ENCODE measurements at regions not wholly inside any gene's neighbourhood (a gene's known extent, or its start where the extent isn't known, plus 50 kb on each side); places are given as distances from the start of the nearest gene placed in this dataset.

GRCh38 chr5:148733601-148734438, 79.5 kb upstream of the HTR4 start:
- Histone ChIP-seq H3K14ac (replicated peaks; ENCODE audit: low read depth, low read length) (no peak overlapping the region), H2AFZ (replicated peaks; ENCODE audit: low read length, poor library complexity) (peak overlapping the region; percentile 33), H3K27ac (ENCODE audit: insufficient read depth, low read length) (no peak overlapping the region), H2BK5ac (ENCODE audit: low read depth, low read length, poor library complexity, severe bottlenecking) (no peak overlapping the region), H3K9me3 (ENCODE audit: control insufficient read depth, insufficient read depth, low read length) (no peaks in the 10 kb centered on the region), H2BK120ac (ENCODE audit: low read depth, low read length) (no peak overlapping the region), H2BK15ac (ENCODE audit: low read depth, low read length) (no peak overlapping the region), H4K91ac (ENCODE audit: insufficient read depth, low read depth, low read length) (no peak overlapping the region), H4K20me1 (ENCODE audit: insufficient read depth, low read length) (no peaks in the 10 kb centered on the region), H2AK5ac (ENCODE audit: low read depth, low read length) (no peak overlapping the region), H3K9ac (ENCODE audit: low read depth, low read length) (no peak overlapping the region), H3K9me1 (ENCODE audit: insufficient read depth, low read length) (peaks cover 4% of the 10 kb centered on the region; the same call in 1 of the 2 replicates), H3K79me1 (ENCODE audit: low read depth in 1 of 2, low read length in 2 of 2) (no peaks in the 10 kb centered on the region), H2AK9ac (replicated peaks; ENCODE audit: low read depth, low read length, poor library complexity) (no peak overlapping the region), H3K4ac (ENCODE audit: low read depth, low read length) (no peak overlapping the region), H4K8ac (ENCODE audit: low read depth in 2 of 2, low read length in 2 of 2) (no peak overlapping the region), H3K56ac (ENCODE audit: extremely low read depth, insufficient read depth, low read length) (no peak overlapping the region), H3K4me2 (ENCODE audit: low read depth, low read length) (peak overlapping the region; percentile 46; the same call in 1 of the 2 replicates), H3K27me3 (ENCODE audit: control insufficient read depth, insufficient read depth, low read length) (no peaks in the 10 kb centered on the region), H3K36me3 (ENCODE audit: control insufficient read depth, insufficient read depth, low read length) (no peaks in the 10 kb centered on the region), H4K5ac (ENCODE audit: low read depth, low read length) (no peak overlapping the region), H3K18ac (ENCODE audit: low read depth, low read length) (no peak overlapping the region), H2BK20ac (ENCODE audit: low read depth, low read length) (no peak overlapping the region), H3K4me1 (ENCODE audit: control insufficient read depth, insufficient read depth, low read length) (peaks cover 11% of the 10 kb centered on the region), H3K4me3 (ENCODE audit: insufficient read depth, low read depth, low read length) (no peak overlapping the region), H3K23ac (ENCODE audit: low read depth, low read length) (no peak overlapping the region)
- in situ Hi-C loops (cut with MboI; ENCODE audit: low sequenced_read_pairs): loop anchor here (10.0 kb wide), 2 partner anchors 501 to 531 kb away; no protein-coding TSS in a partner anchor
- no TSS peak for BruUV-seq (replicated peaks)
- intact Hi-C loops (cut with micrococcal nuclease): loop anchor here (1.0 to 10.0 kb wide), 6 partner anchors 264 to 831 kb away; partner anchors contain the start of gene FBXO38
- ChIA-PET CTCF (interaction anchor here (0.6 to 4.1 kb wide), 16 partner anchors 8 to 877 kb away, joined by 3 to 48 read pairs (median 3); no protein-coding TSS in a partner anchor), POLR2A (ENCODE audit: unreplicated experiment) (no interaction called here)
- WGBS, 2 experiments (ENCODE audit: extremely low coverage in 2 of 2, insufficient read length in 1 of 2): 47% methylated on average over 4 of the region's 11 CpGs; no CpG with 5 or more reads in 1 of the 2 experiments
- TF ChIP-seq SMC3 (IDR thresholded peaks at IDR 0.05; ENCODE audit: low read depth, low read length) (peak; percentile 90), NFE2L2 (IDR thresholded peaks at IDR 0.05; ENCODE audit: low read depth, low read length) (no peak), CTCF (conservative IDR thresholded peaks at IDR 0.05; ENCODE audit: low read depth, low read length) (peak; percentile 82), CHD1 (IDR thresholded peaks at IDR 0.05; ENCODE audit: low read depth, low read length) (no peak), RFX5 (IDR thresholded peaks at IDR 0.05; ENCODE audit: low read depth, low read length) (no peak), MAFK (IDR thresholded peaks at IDR 0.05; ENCODE audit: low read depth, low read length) (no peak), POLR2A (IDR thresholded peaks at IDR 0.05; ENCODE audit: low read depth, low read length) (no peak), RCOR1 (IDR thresholded peaks at IDR 0.05; ENCODE audit: insufficient replicate concordance, low read length) (no peak), RAD21 (IDR thresholded peaks at IDR 0.05; ENCODE audit: low read length) (peak; percentile 84), ELK1 (IDR thresholded peaks at IDR 0.05; ENCODE audit: borderline replicate concordance, low read depth, low read length) (no peak), MAZ (IDR thresholded peaks at IDR 0.05; ENCODE audit: borderline replicate concordance, low read depth, low read length) (no peak), USF2 (IDR thresholded peaks at IDR 0.05; ENCODE audit: low read depth, low read length) (no peak), FOS (IDR thresholded peaks at IDR 0.05; ENCODE audit: low read depth, low read length) (no peak), BHLHE40 (IDR thresholded peaks at IDR 0.05; ENCODE audit: low read depth, low read length) (no peak)
- DNase-seq: peak; percentile 84
- dilution Hi-C loops (cut with HindIII; ENCODE audit: low sequenced_read_pairs, unreplicated experiment): no loop called here
- ATAC-seq (ENCODE audit: low read depth): peak; percentile 66
